EH (cell line): ENCODE measurements at regions not wholly inside any gene's neighbourhood (a gene's known extent, or its start where the extent isn't known, plus 50 kb on each side); places are given as distances from the start of the nearest gene placed in this dataset.
"Not testable (repeated sequence)": the region's sequence is repeated elsewhere in the genome, so short reads cannot be mapped to it uniquely, and the experiment has no call there.

Experiments used
- DNase-seq: peaks from one replicate; pipeline ENCODE4 v3.0.0-alpha.2; 2015; ENCODE audit warnings: low read depth

- not testable (repeated sequence) for DNase-seq
Measured at GRCh38 chr9:66152406-66152805, 415.5 kb downstream of the FOXD4L4 start.

- DNase-seq: peak; percentile 55
Measured at GRCh38 chr9:66153021-66153725, 416.2 kb downstream of the FOXD4L4 start.

GRCh38 chr9:66153971-66154691, 417.2 kb downstream of the FOXD4L4 start:
- not testable (repeated sequence) for DNase-seq

GRCh38 chr9:66182316-66182715, 445.4 kb downstream of the FOXD4L4 start:
- DNase-seq: not testable (repeated sequence)

GRCh38 chr9:66183648-66184047, 446.7 kb downstream of the FOXD4L4 start:
- DNase-seq: not testable (repeated sequence)

GRCh38 chr9:66197199-66197598, 460.3 kb downstream of the FOXD4L4 start:
- not testable (repeated sequence) for DNase-seq

GRCh38 chr9:66198421-66198820, 461.5 kb downstream of the FOXD4L4 start:
- not testable (repeated sequence) for DNase-seq

GRCh38 chr9:66206617-66207016, 469.7 kb downstream of the FOXD4L4 start:
- DNase-seq: not testable (repeated sequence)

GRCh38 chr9:66207914-66208313, 471.0 kb downstream of the FOXD4L4 start:
- DNase-seq: not testable (repeated sequence)

GRCh38 chr9:66244763-66245162, 507.8 kb downstream of the FOXD4L4 start:
- DNase-seq: not testable (repeated sequence)

- DNase-seq: not testable (repeated sequence)
Measured at GRCh38 chr9:66245481-66245880, 508.5 kb downstream of the FOXD4L4 start.

- not testable (repeated sequence) for DNase-seq
Measured at GRCh38 chr9:66257581-66257980, 520.6 kb downstream of the FOXD4L4 start.

GRCh38 chr9:66261576-66261975, 524.6 kb downstream of the FOXD4L4 start:
- not testable (repeated sequence) for DNase-seq

- DNase-seq: not testable (repeated sequence)
Measured at GRCh38 chr9:66263621-66264020, 526.7 kb downstream of the FOXD4L4 start.

GRCh38 chr9:66264786-66265185, 527.8 kb downstream of the FOXD4L4 start:
- DNase-seq: not testable (repeated sequence)

GRCh38 chr9:66266202-66266601, 529.3 kb downstream of the FOXD4L4 start:
- DNase-seq: not testable (repeated sequence)

GRCh38 chr9:66266856-66267430, 530.0 kb downstream of the FOXD4L4 start:
- DNase-seq: not testable (repeated sequence)

- DNase-seq: peak; percentile 0
Measured at GRCh38 chr9:66267684-66268083, 530.7 kb downstream of the FOXD4L4 start.

GRCh38 chr9:66269024-66269423, 532.1 kb downstream of the FOXD4L4 start:
- not testable (repeated sequence) for DNase-seq

- DNase-seq: not testable (repeated sequence)
Measured at GRCh38 chr9:66269783-66270182, 532.8 kb downstream of the FOXD4L4 start.

- not testable (repeated sequence) for DNase-seq
Measured at GRCh38 chr9:66278809-66279208, 541.9 kb downstream of the FOXD4L4 start.
